GM12878 (cell line): ENCODE measurements at regions not wholly inside any gene's neighbourhood (a gene's known extent, or its start where the extent isn't known, plus 50 kb on each side); places are given as distances from the start of the nearest gene placed in this dataset.

Source experiments
- CHD2 ChIP-seq: IDR thresholded peaks from 2 replicates; pipeline ENCODE4 v1.6.1; 2011; ENCODE audit warnings: low read depth, low read length, improper control_type of control experiment, borderline replicate concordance
- CHD4 ChIP-seq: fragments of 200-600 bp; sonication (generic); IDR thresholded peaks from 2 replicates; pipeline ENCODE4 v1.6.1; 2016; ENCODE audit warnings: mild to moderate bottlenecking
- CTCF ChIP-seq, 3 experiments: IDR thresholded peaks in 2 of 3; conservative IDR thresholded peaks in 1 of 3; 2 replicates each; pipeline ENCODE4 v1.5.1; 2011; ENCODE audit warnings: low read depth in 3 of 3, low read length in 3 of 3, mild to moderate bottlenecking in 3 of 3, control low read depth in 2 of 3, moderate library complexity in 2 of 3, inconsistent platforms in 1 of 3, mixed read lengths in 1 of 3; ENCODE audit not compliant: control insufficient read depth in 2 of 3, insufficient read depth in 1 of 3; ENCODE audit errors: extremely low read depth in 1 of 3
- EP300 ChIP-seq, 2 experiments: fragments of 150-350 bp in 1 of 2; IDR thresholded peaks; 2 replicates each; pipeline ENCODE4 v1.6.1; 2011 to 2012; ENCODE audit warnings: low read depth in 2 of 2, low read length in 2 of 2, borderline replicate concordance in 1 of 2, improper control_type of control experiment in 1 of 2, inconsistent platforms in 1 of 2; ENCODE audit not compliant: control insufficient read depth in 1 of 2
- ETV6 ChIP-seq, 2 experiments: fragments of 450-650 bp in 1 of 2; IDR thresholded peaks in 1 of 2; conservative IDR thresholded peaks in 1 of 2; 2 replicates each; pipeline ENCODE4 v1.6.1; 2014; ENCODE audit warnings: antibody characterized with exemption in 1 of 2, borderline replicate concordance in 1 of 2, low read depth in 1 of 2, mild to moderate bottlenecking in 1 of 2, moderate library complexity in 1 of 2
- NFYB ChIP-seq: IDR thresholded peaks from 2 replicates; pipeline ENCODE4 v1.6.1; 2011; ENCODE audit warnings: low read depth, mild to moderate bottlenecking, low read length, improper control_type of control experiment, moderate library complexity; ENCODE audit not compliant: insufficient read depth
- POLR2AphosphoS5 ChIP-seq: IDR thresholded peaks from 2 replicates; pipeline ENCODE4 v1.6.1; 2011; ENCODE audit warnings: mild to moderate bottlenecking, low read length, inconsistent platforms
- RELA ChIP-seq: fragments of 450-650 bp; IDR thresholded peaks from 2 replicates; pipeline ENCODE4 v1.8.0; 2014; ENCODE audit warnings: borderline replicate concordance; ENCODE audit not compliant: partially characterized antibody
- SMARCA5 ChIP-seq: fragments of 450-650 bp; IDR thresholded peaks from 2 replicates; pipeline ENCODE4 v1.6.1; 2017; ENCODE audit warnings: mild to moderate bottlenecking
- SPI1 ChIP-seq: IDR thresholded peaks from 2 replicates; pipeline ENCODE4 v1.6.1; 2011; ENCODE audit warnings: low read depth, mild to moderate bottlenecking, low read length, moderate library complexity, borderline replicate concordance; ENCODE audit not compliant: insufficient read depth
- SREBF1 ChIP-seq: IDR thresholded peaks from 2 replicates; pipeline ENCODE4 v1.6.1; 2012; ENCODE audit warnings: mild to moderate bottlenecking, low read length
- TARDBP ChIP-seq: IDR thresholded peaks from 2 replicates; pipeline ENCODE4 v1.6.1; 2016; ENCODE audit warnings: borderline replicate concordance
- YY1 ChIP-seq: IDR thresholded peaks from 2 replicates; pipeline ENCODE4 v1.6.1; 2011; ENCODE audit warnings: low read depth, mild to moderate bottlenecking, low read length

DNA sequence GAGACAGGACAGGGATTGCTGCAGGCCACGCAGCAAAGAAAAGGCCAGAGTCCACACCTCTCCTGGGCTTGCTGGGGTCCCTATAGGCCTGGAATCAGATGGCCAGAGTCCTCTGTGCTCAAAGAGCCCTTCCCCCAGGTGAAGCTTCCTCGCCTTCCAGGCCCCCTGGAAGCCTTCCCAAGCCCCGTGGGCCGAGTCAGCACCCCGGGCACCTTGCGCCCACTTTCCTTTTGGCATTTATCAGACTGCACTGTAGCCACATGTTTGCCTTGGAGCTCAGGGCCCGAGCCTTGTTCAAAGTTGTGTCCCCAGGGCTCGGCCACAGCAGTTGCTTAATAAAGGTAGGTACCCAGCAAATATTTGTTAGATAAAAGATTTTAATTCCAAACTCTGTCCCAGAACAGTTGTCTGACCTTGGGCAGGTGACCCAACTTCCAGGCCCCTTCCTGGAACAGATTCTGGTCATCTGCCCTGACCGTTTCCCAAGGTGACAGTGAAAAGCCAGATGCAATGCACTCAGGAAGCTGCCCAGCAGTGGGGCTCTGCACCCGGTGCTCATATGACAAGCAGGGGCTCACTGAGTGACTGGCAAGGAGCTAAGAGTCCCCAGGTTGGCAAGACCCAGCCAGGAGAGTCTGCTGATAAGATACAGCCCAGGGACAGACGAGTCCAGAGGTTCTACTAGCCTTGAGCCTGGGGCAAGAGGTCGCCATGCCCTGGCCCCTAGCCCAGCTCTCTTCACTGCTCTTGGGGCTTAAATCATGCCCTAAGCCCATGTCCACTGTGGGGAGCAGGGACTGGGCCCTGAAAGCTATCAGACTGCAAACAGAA lies 81.2 kb downstream of the PITPNM2 start:
- TF ChIP-seq CHD2 (no peak), SPI1 (no peak), YY1 (no peak), CTCF (IDR thresholded peaks at IDR 0.05 in 2 of 3, conservative IDR thresholded peaks at IDR 0.05 in 1 of 3; ENCODE audit: control insufficient read depth in 2 of 3, extremely low read depth in 1 of 3, insufficient read depth in 1 of 3, low read depth in 3 of 3, low read length in 3 of 3) (no peak), POLR2AphosphoS5 (no peak), NFYB (no peak), SMARCA5 (no peak), TARDBP (no peak), EP300 (IDR thresholded peaks at IDR 0.05; ENCODE audit: borderline replicate concordance in 1 of 2, control insufficient read depth in 1 of 2, low read depth in 2 of 2, low read length in 2 of 2) (no peak), ETV6 (conservative IDR thresholded peaks at IDR 0.05 in 1 of 2, IDR thresholded peaks at IDR 0.05 in 1 of 2; ENCODE audit: borderline replicate concordance in 1 of 2, low read depth in 1 of 2) (no peak), CHD4 (no peak), SREBF1 (no peak), RELA (no peak)
